ENCODE measurements at regions not wholly inside any gene's neighbourhood (a gene's known extent, or its start where the extent isn't known, plus 50 kb on each side); places are given as distances from the start of the nearest gene placed in this dataset.

- H4K8ac ChIP-seq (ENCODE audit: low read depth, low read length): no peak overlapping the region
- no peak overlapping the region for H3K23ac ChIP-seq (ENCODE audit: low read length)
- H3K4me1 ChIP-seq (ENCODE audit: control insufficient read depth, low read depth, low read length): no peaks in the 10 kb centered on the region
- no peak for DNase-seq
- no peaks in the 10 kb centered on the region for H3K79me1 ChIP-seq (ENCODE audit: low read length)
- no peak overlapping the region for H2BK15ac ChIP-seq (replicated peaks; ENCODE audit: low read depth)
- no peak overlapping the region for H3K56ac ChIP-seq (ENCODE audit: low read length)
- no peak overlapping the region for H3K4me3 ChIP-seq (ENCODE audit: low read length)
- H3K4ac ChIP-seq (ENCODE audit: low read depth, low read length): no peak overlapping the region
- no peaks in the 10 kb centered on the region for H3K79me2 ChIP-seq (ENCODE audit: control insufficient read depth, insufficient read depth, low read length)
- no peak overlapping the region for H3K4me2 ChIP-seq (ENCODE audit: low read length)
- H4K5ac ChIP-seq (ENCODE audit: low read length): no peak overlapping the region
- no peak overlapping the region for H2BK120ac ChIP-seq (ENCODE audit: low read depth, low read length)
- H3K9ac ChIP-seq (ENCODE audit: low read length): no peak overlapping the region
- WGBS (ENCODE audit: extremely low coverage, insufficient coverage, low lambda C conversion rate): no CpG with 5 or more reads among the region's 15 CpGs
- no peaks in the 10 kb centered on the region for H3K36me3 ChIP-seq (ENCODE audit: control insufficient read depth, insufficient read depth, low read length)
- no peak overlapping the region for H3K27ac ChIP-seq (ENCODE audit: low read depth, low read length)
- H2BK5ac ChIP-seq (ENCODE audit: low read length): no peak overlapping the region
- no peaks in the 10 kb centered on the region for H3K27me3 ChIP-seq (ENCODE audit: insufficient read depth, low read length, poor library complexity)
- H2AK5ac ChIP-seq (ENCODE audit: low read length): no peak overlapping the region
- no peak overlapping the region for H3K18ac ChIP-seq (ENCODE audit: low read length)
Observed at GRCh38 chrX:9352694-9353411, 112.0 kb upstream of the TBL1X start.

GRCh38 chrX:9354918-9355317 is 109.9 kb upstream of the TBL1X start:
- Histone ChIP-seq H3K4me1 (ENCODE audit: control insufficient read depth, low read depth, low read length) (no peaks in the 10 kb centered on the region), H2BK5ac (ENCODE audit: low read length) (no peak overlapping the region), H2AK5ac (ENCODE audit: low read length) (no peak overlapping the region), H3K18ac (ENCODE audit: low read length) (no peak overlapping the region), H4K8ac (ENCODE audit: low read depth, low read length) (no peak overlapping the region), H3K56ac (ENCODE audit: low read length) (no peak overlapping the region), H3K9ac (ENCODE audit: low read length) (no peak overlapping the region), H3K27ac (ENCODE audit: low read depth, low read length) (no peak overlapping the region), H3K27me3 (ENCODE audit: insufficient read depth, low read length, poor library complexity) (no peaks in the 10 kb centered on the region), H3K4me3 (ENCODE audit: low read length) (no peak overlapping the region), H3K23ac (ENCODE audit: low read length) (no peak overlapping the region), H4K5ac (ENCODE audit: low read length) (no peak overlapping the region), H3K36me3 (ENCODE audit: control insufficient read depth, insufficient read depth, low read length) (no peaks in the 10 kb centered on the region), H2BK15ac (replicated peaks; ENCODE audit: low read depth) (no peak overlapping the region), H3K79me2 (ENCODE audit: control insufficient read depth, insufficient read depth, low read length) (no peaks in the 10 kb centered on the region), H3K4ac (ENCODE audit: low read depth, low read length) (no peak overlapping the region), H3K4me2 (ENCODE audit: low read length) (no peak overlapping the region), H2BK120ac (ENCODE audit: low read depth, low read length) (no peak overlapping the region), H3K79me1 (ENCODE audit: low read length) (no peaks in the 10 kb centered on the region)
- no peak for DNase-seq
- no CpG with 5 or more reads among the region's 9 CpGs for WGBS (ENCODE audit: extremely low coverage, insufficient coverage, low lambda C conversion rate)

DNA sequence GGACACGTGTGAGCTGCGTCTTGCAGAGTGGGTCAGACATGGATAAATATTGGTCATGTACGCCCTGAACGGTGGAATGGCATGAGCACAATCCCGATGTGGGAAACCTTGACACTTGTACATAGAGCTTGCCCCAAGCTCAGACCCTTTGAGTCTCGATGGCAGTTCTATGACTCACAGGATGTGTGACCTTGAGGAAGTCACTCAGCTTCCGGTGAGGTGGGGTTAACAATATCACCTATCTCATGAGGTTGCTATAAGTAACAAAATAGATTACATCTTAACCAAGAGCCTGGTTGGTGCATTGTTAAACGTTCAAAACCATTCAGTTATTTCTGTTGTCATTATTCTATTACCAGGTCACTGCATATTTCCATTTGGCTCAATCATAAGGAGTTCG is 109.1 kb upstream of the TBL1X start:
- Histone ChIP-seq H3K4ac (ENCODE audit: low read depth, low read length) (no peak overlapping the region), H2BK15ac (replicated peaks; ENCODE audit: low read depth) (no peak overlapping the region), H3K4me1 (ENCODE audit: control insufficient read depth, low read depth, low read length) (no peaks in the 10 kb centered on the region), H3K4me2 (ENCODE audit: low read length) (no peak overlapping the region), H3K4me3 (ENCODE audit: low read length) (no peak overlapping the region), H4K8ac (ENCODE audit: low read depth, low read length) (no peak overlapping the region), H3K9ac (ENCODE audit: low read length) (no peak overlapping the region), H3K27ac (ENCODE audit: low read depth, low read length) (no peak overlapping the region), H4K5ac (ENCODE audit: low read length) (no peak overlapping the region), H3K79me2 (ENCODE audit: control insufficient read depth, insufficient read depth, low read length) (no peaks in the 10 kb centered on the region), H2BK5ac (ENCODE audit: low read length) (no peak overlapping the region), H2AK5ac (ENCODE audit: low read length) (no peak overlapping the region), H3K36me3 (ENCODE audit: control insufficient read depth, insufficient read depth, low read length) (no peaks in the 10 kb centered on the region), H3K18ac (ENCODE audit: low read length) (no peak overlapping the region), H3K79me1 (ENCODE audit: low read length) (no peaks in the 10 kb centered on the region), H3K27me3 (ENCODE audit: insufficient read depth, low read length, poor library complexity) (no peaks in the 10 kb centered on the region), H3K56ac (ENCODE audit: low read length) (no peak overlapping the region), H2BK120ac (ENCODE audit: low read depth, low read length) (no peak overlapping the region), H3K23ac (ENCODE audit: low read length) (no peak overlapping the region)
- no CpG with 5 or more reads among the region's 9 CpGs for WGBS (ENCODE audit: extremely low coverage, insufficient coverage, low lambda C conversion rate)
- DNase-seq: no peak

- Histone ChIP-seq H3K27me3 (ENCODE audit: insufficient read depth, low read length, poor library complexity) (no peaks in the 10 kb centered on the region), H2BK5ac (ENCODE audit: low read length) (no peak overlapping the region), H3K23ac (ENCODE audit: low read length) (no peak overlapping the region), H2BK120ac (ENCODE audit: low read depth, low read length) (no peak overlapping the region), H4K5ac (ENCODE audit: low read length) (no peak overlapping the region), H3K9ac (ENCODE audit: low read length) (no peak overlapping the region), H3K56ac (ENCODE audit: low read length) (no peak overlapping the region), H3K27ac (ENCODE audit: low read depth, low read length) (no peak overlapping the region), H3K4me3 (ENCODE audit: low read length) (no peak overlapping the region), H3K4me1 (ENCODE audit: control insufficient read depth, low read depth, low read length) (no peaks in the 10 kb centered on the region), H3K36me3 (ENCODE audit: control insufficient read depth, insufficient read depth, low read length) (no peaks in the 10 kb centered on the region), H2AK5ac (ENCODE audit: low read length) (no peak overlapping the region), H4K8ac (ENCODE audit: low read depth, low read length) (no peak overlapping the region), H3K4ac (ENCODE audit: low read depth, low read length) (no peak overlapping the region), H3K4me2 (ENCODE audit: low read length) (no peak overlapping the region), H3K18ac (ENCODE audit: low read length) (no peak overlapping the region), H2BK15ac (replicated peaks; ENCODE audit: low read depth) (no peak overlapping the region), H3K79me1 (ENCODE audit: low read length) (no peaks in the 10 kb centered on the region), H3K79me2 (ENCODE audit: control insufficient read depth, insufficient read depth, low read length) (no peaks in the 10 kb centered on the region)
- no CpG with 5 or more reads among the region's 5 CpGs for WGBS (ENCODE audit: extremely low coverage, insufficient coverage, low lambda C conversion rate)
- DNase-seq: no peak
Observed at GRCh38 chrX:9356846-9357245, 108.0 kb upstream of the TBL1X start.

DNA sequence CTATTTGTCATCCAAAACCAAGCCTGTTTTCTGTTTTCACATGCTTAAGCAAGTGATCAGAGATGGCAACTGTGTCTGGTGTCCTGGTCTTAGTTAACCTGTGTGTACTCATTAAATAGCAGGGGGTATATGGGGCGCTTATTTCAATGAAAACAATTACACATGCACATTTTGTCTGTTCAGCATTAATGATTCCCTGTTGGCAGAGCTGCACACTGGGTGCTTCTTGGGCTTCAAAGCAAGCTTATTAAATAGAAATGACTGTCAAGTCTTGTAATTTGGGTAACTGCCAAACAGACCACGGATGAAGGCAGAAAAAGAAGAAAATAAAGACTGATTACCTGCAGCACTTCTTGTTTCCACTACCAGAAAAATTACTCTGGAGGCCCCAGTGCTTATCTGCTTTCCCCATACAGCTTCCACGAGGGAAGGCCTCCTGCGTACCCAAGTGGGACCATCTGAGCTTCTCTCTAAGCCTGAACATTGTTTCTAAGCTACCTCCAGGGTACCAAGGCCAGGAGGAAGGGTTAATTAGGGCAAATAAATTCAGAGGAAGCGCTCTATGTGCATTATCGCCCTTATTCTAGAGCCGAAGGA is 107.2 kb upstream of the TBL1X start:
- no peak overlapping the region for H3K56ac ChIP-seq (ENCODE audit: low read length)
- H3K27me3 ChIP-seq (ENCODE audit: insufficient read depth, low read length, poor library complexity): no peaks in the 10 kb centered on the region
- WGBS (ENCODE audit: extremely low coverage, insufficient coverage, low lambda C conversion rate): no CpG with 5 or more reads among the region's 7 CpGs
- H2BK5ac ChIP-seq (ENCODE audit: low read length): no peak overlapping the region
- H3K79me2 ChIP-seq (ENCODE audit: control insufficient read depth, insufficient read depth, low read length): no peaks in the 10 kb centered on the region
- H3K9ac ChIP-seq (ENCODE audit: low read length): no peak overlapping the region
- H3K18ac ChIP-seq (ENCODE audit: low read length): no peak overlapping the region
- H3K23ac ChIP-seq (ENCODE audit: low read length): no peak overlapping the region
- H2AK5ac ChIP-seq (ENCODE audit: low read length): no peak overlapping the region
- H3K4me1 ChIP-seq (ENCODE audit: control insufficient read depth, low read depth, low read length): no peaks in the 10 kb centered on the region
- H3K4ac ChIP-seq (ENCODE audit: low read depth, low read length): no peak overlapping the region
- H3K27ac ChIP-seq (ENCODE audit: low read depth, low read length): no peak overlapping the region
- H2BK120ac ChIP-seq (ENCODE audit: low read depth, low read length): no peak overlapping the region
- no peak overlapping the region for H4K8ac ChIP-seq (ENCODE audit: low read depth, low read length)
- DNase-seq: no peak
- H3K4me2 ChIP-seq (ENCODE audit: low read length): no peak overlapping the region
- no peaks in the 10 kb centered on the region for H3K79me1 ChIP-seq (ENCODE audit: low read length)
- H3K36me3 ChIP-seq (ENCODE audit: control insufficient read depth, insufficient read depth, low read length): no peaks in the 10 kb centered on the region
- H4K5ac ChIP-seq (ENCODE audit: low read length): no peak overlapping the region
- no peak overlapping the region for H3K4me3 ChIP-seq (ENCODE audit: low read length)
- H2BK15ac ChIP-seq (replicated peaks; ENCODE audit: low read depth): no peak overlapping the region

Data from mesendoderm (in vitro differentiated cells).